ENCODE measurements at regions not wholly inside any gene's neighbourhood (a gene's known extent, or its start where the extent isn't known, plus 50 kb on each side); places are given as distances from the start of the nearest gene placed in this dataset.
A peak's percentile ranks its signal among the peaks of the same experiment; 100 is the strongest.
"Not testable (repeated sequence)": the region's sequence is repeated elsewhere in the genome, so short reads cannot be mapped to it uniquely, and the experiment has no call there.

- not testable (repeated sequence) for H3K9me3 ChIP-seq (ENCODE audit: control insufficient read depth, low read length); H3K27me3 ChIP-seq (replicated peaks; ENCODE audit: control insufficient read depth, insufficient read depth, low read length); DNase-seq (ENCODE audit: low read depth); H3K4me3 ChIP-seq (ENCODE audit: low read length); H3K4me1 ChIP-seq (ENCODE audit: control insufficient read depth, insufficient read depth, low read length); H3K36me3 ChIP-seq (ENCODE audit: control insufficient read depth, insufficient read depth, low read length, severe bottlenecking); H3K9ac ChIP-seq (ENCODE audit: low read length)
These were observed 55.2 kb downstream of the GOLGA8B start for GRCh38 chr15:34528055-34528754.

- DNase-seq (ENCODE audit: low read depth); H3K27me3 ChIP-seq (replicated peaks; ENCODE audit: control insufficient read depth, insufficient read depth, low read length); H3K4me1 ChIP-seq (ENCODE audit: control insufficient read depth, insufficient read depth, low read length); H3K36me3 ChIP-seq (ENCODE audit: control insufficient read depth, insufficient read depth, low read length, severe bottlenecking); H3K9ac ChIP-seq (ENCODE audit: low read length); H3K9me3 ChIP-seq (ENCODE audit: control insufficient read depth, low read length); H3K4me3 ChIP-seq (ENCODE audit: low read length): not testable (repeated sequence)
These were observed 55.8 kb downstream of the GOLGA8B start for GRCh38 chr15:34527641-34528040.

GRCh38 chr15:34523849-34524248 lies 59.6 kb downstream of the GOLGA8B start:
- not testable (repeated sequence) for H3K9me3 ChIP-seq (ENCODE audit: control insufficient read depth, low read length); H3K4me3 ChIP-seq (ENCODE audit: low read length); H3K27me3 ChIP-seq (replicated peaks; ENCODE audit: control insufficient read depth, insufficient read depth, low read length); H3K4me1 ChIP-seq (ENCODE audit: control insufficient read depth, insufficient read depth, low read length); H3K9ac ChIP-seq (ENCODE audit: low read length); DNase-seq (ENCODE audit: low read depth); H3K36me3 ChIP-seq (ENCODE audit: control insufficient read depth, insufficient read depth, low read length, severe bottlenecking)

- H3K4me1 ChIP-seq (ENCODE audit: control insufficient read depth, insufficient read depth, low read length); H3K27me3 ChIP-seq (replicated peaks; ENCODE audit: control insufficient read depth, insufficient read depth, low read length); H3K9me3 ChIP-seq (ENCODE audit: control insufficient read depth, low read length); DNase-seq (ENCODE audit: low read depth); H3K36me3 ChIP-seq (ENCODE audit: control insufficient read depth, insufficient read depth, low read length, severe bottlenecking); H3K9ac ChIP-seq (ENCODE audit: low read length); H3K4me3 ChIP-seq (ENCODE audit: low read length): not testable (repeated sequence)
These were observed 60.9 kb downstream of the GOLGA8B start for GRCh38 chr15:34522601-34523000.

GRCh38 chr15:34521802-34522485 lies 61.5 kb downstream of the GOLGA8B start:
- H3K36me3 ChIP-seq (ENCODE audit: control insufficient read depth, insufficient read depth, low read length, severe bottlenecking); H3K9me3 ChIP-seq (ENCODE audit: control insufficient read depth, low read length); H3K27me3 ChIP-seq (replicated peaks; ENCODE audit: control insufficient read depth, insufficient read depth, low read length); H3K9ac ChIP-seq (ENCODE audit: low read length); H3K4me3 ChIP-seq (ENCODE audit: low read length); DNase-seq (ENCODE audit: low read depth); H3K4me1 ChIP-seq (ENCODE audit: control insufficient read depth, insufficient read depth, low read length): not testable (repeated sequence)

GRCh38 chr15:34520566-34520965 lies 62.9 kb downstream of the GOLGA8B start:
- no peak for DNase-seq (ENCODE audit: low read depth)
- no peaks in the 10 kb centered on the region for H3K36me3 ChIP-seq (ENCODE audit: control insufficient read depth, insufficient read depth, low read length, severe bottlenecking)
- H3K9ac ChIP-seq (ENCODE audit: low read length) = no peak overlapping the region
- H3K9me3 ChIP-seq (ENCODE audit: control insufficient read depth, low read length) = no peaks in the 10 kb centered on the region
- no peak overlapping the region for H3K4me3 ChIP-seq (ENCODE audit: low read length)
- no peaks in the 10 kb centered on the region for H3K4me1 ChIP-seq (ENCODE audit: control insufficient read depth, insufficient read depth, low read length)
- H3K27me3 ChIP-seq (replicated peaks; ENCODE audit: control insufficient read depth, insufficient read depth, low read length) = no peaks in the 10 kb centered on the region

- DNase-seq (ENCODE audit: low read depth); H3K27me3 ChIP-seq (replicated peaks; ENCODE audit: control insufficient read depth, insufficient read depth, low read length); H3K9me3 ChIP-seq (ENCODE audit: control insufficient read depth, low read length); H3K4me1 ChIP-seq (ENCODE audit: control insufficient read depth, insufficient read depth, low read length); H3K4me3 ChIP-seq (ENCODE audit: low read length); H3K9ac ChIP-seq (ENCODE audit: low read length); H3K36me3 ChIP-seq (ENCODE audit: control insufficient read depth, insufficient read depth, low read length, severe bottlenecking): not testable (repeated sequence)
These were observed 63.4 kb downstream of the GOLGA8B start for GRCh38 chr15:34520010-34520409.

GRCh38 chr15:34514251-34514670 lies 69.2 kb downstream of the GOLGA8B start:
- Histone ChIP-seq H3K4me1 (ENCODE audit: control insufficient read depth, insufficient read depth, low read length) (no peaks in the 10 kb centered on the region), H3K27me3 (replicated peaks; ENCODE audit: control insufficient read depth, insufficient read depth, low read length) (peaks cover 10% of the 10 kb centered on the region), H3K4me3 (ENCODE audit: low read length) (peak overlapping the region; percentile 85), H3K9me3 (ENCODE audit: control insufficient read depth, low read length) (no peaks in the 10 kb centered on the region), H3K36me3 (ENCODE audit: control insufficient read depth, insufficient read depth, low read length, severe bottlenecking) (no peaks in the 10 kb centered on the region), H3K9ac (ENCODE audit: low read length) (peak overlapping the region; percentile 83)
- DNase-seq (ENCODE audit: low read depth) = peak; percentile 82

GRCh38 chr15:34512628-34513027 lies 70.8 kb downstream of the GOLGA8B start:
- no peak overlapping the region for H3K9ac ChIP-seq (ENCODE audit: low read length)
- DNase-seq (ENCODE audit: low read depth) = no peak
- peaks cover 10% of the 10 kb centered on the region for H3K27me3 ChIP-seq (replicated peaks; ENCODE audit: control insufficient read depth, insufficient read depth, low read length)
- no peak overlapping the region for H3K4me3 ChIP-seq (ENCODE audit: low read length)
- H3K4me1 ChIP-seq (ENCODE audit: control insufficient read depth, insufficient read depth, low read length) = no peaks in the 10 kb centered on the region
- no peaks in the 10 kb centered on the region for H3K36me3 ChIP-seq (ENCODE audit: control insufficient read depth, insufficient read depth, low read length, severe bottlenecking)
- H3K9me3 ChIP-seq (ENCODE audit: control insufficient read depth, low read length) = no peaks in the 10 kb centered on the region

GRCh38 chr15:34501131-34501530 lies 63.5 kb upstream of the GOLGA8A start:
- H3K27me3 ChIP-seq (replicated peaks; ENCODE audit: control insufficient read depth, insufficient read depth, low read length) = peaks cover 6% of the 10 kb centered on the region

GRCh38 chr15:34496207-34496995 lies 58.8 kb upstream of the GOLGA8A start:
- no peak for DNase-seq (ENCODE audit: low read depth)
- Histone ChIP-seq H3K9ac (ENCODE audit: low read length) (no peak overlapping the region), H3K27me3 (replicated peaks; ENCODE audit: control insufficient read depth, insufficient read depth, low read length) (peaks cover 46% of the 10 kb centered on the region), H3K4me1 (ENCODE audit: control insufficient read depth, insufficient read depth, low read length) (peaks cover 8% of the 10 kb centered on the region), H3K36me3 (ENCODE audit: control insufficient read depth, insufficient read depth, low read length, severe bottlenecking) (no peaks in the 10 kb centered on the region), H3K4me3 (ENCODE audit: low read length) (no peak overlapping the region), H3K9me3 (ENCODE audit: control insufficient read depth, low read length) (peaks cover 4% of the 10 kb centered on the region)

More at GRCh38 chr15:34501131-34501530, 63.5 kb upstream of the GOLGA8A start:
- peaks cover 15% of the 10 kb centered on the region for H3K4me1 ChIP-seq (ENCODE audit: control insufficient read depth, insufficient read depth, low read length)
- no peaks in the 10 kb centered on the region for H3K36me3 ChIP-seq (ENCODE audit: control insufficient read depth, insufficient read depth, low read length, severe bottlenecking)
- H3K9ac ChIP-seq (ENCODE audit: low read length) = no peak overlapping the region
- no peaks in the 10 kb centered on the region for H3K9me3 ChIP-seq (ENCODE audit: control insufficient read depth, low read length)
- DNase-seq (ENCODE audit: low read depth) = no peak
- peak overlapping the region; percentile 35 for H3K4me3 ChIP-seq (ENCODE audit: low read length)
